SK-N-SH treated with all-trans-retinoic acid at 6 μM for 48 hours (cell line): ENCODE measurements at regions not wholly inside any gene's neighbourhood (a gene's known extent, or its start where the extent isn't known, plus 50 kb on each side); places are given as distances from the start of the nearest gene placed in this dataset.

Experiments
- ATAC-seq: fragments of 200-7000 bp; cut with Tn5 transposase; 3 replicates; pipeline ENCODE4 v1.9.1; 2020; ENCODE audit warnings: mild to moderate bottlenecking, moderate library complexity
- ARNTL ChIP-seq: fragments of 450-650 bp; formaldehyde crosslinking; IDR thresholded peaks from 2 replicates; pipeline ENCODE4 v1.5.0; 2020; ENCODE audit warnings: low read depth, mild to moderate bottlenecking, moderate library complexity, borderline replicate concordance
- BACH2 ChIP-seq: fragments of 250-450 bp; sonication (Bioruptor Pico); IDR thresholded peaks from 2 replicates; pipeline ENCODE4 v1.9.0; 2021; ENCODE audit warnings: mild to moderate bottlenecking, borderline replicate concordance
- PPARA ChIP-seq: fragments of 250-450 bp; sonication (Bioruptor Pico); IDR thresholded peaks from 2 replicates; pipeline ENCODE4 v1.5.0; 2020; ENCODE audit warnings: mild to moderate bottlenecking, borderline replicate concordance
- RARB ChIP-seq: fragments of 250-450 bp; sonication (Bioruptor Pico); IDR thresholded peaks from 2 replicates; pipeline ENCODE4 v1.8.0; 2021; ENCODE audit warnings: mild to moderate bottlenecking, moderate library complexity
- TOX ChIP-seq: fragments of 250-450 bp; sonication (Bioruptor Pico); IDR thresholded peaks from 2 replicates; pipeline ENCODE4 v1.8.0; 2021; ENCODE audit warnings: mild to moderate bottlenecking, moderate library complexity, borderline replicate concordance
- ZC3H10 ChIP-seq: fragments of 250-450 bp; sonication (Bioruptor Pico); IDR thresholded peaks from 2 replicates; pipeline ENCODE4 v1.5.1; 2021; ENCODE audit warnings: mild to moderate bottlenecking, moderate library complexity
- ZFP30 ChIP-seq: fragments of 450-650 bp; formaldehyde crosslinking; IDR thresholded peaks from 2 replicates; pipeline ENCODE4 v1.5.0; 2022; ENCODE audit warnings: mild to moderate bottlenecking, moderate library complexity
- ZNF565 ChIP-seq: fragments of 450-650 bp; formaldehyde crosslinking; conservative IDR thresholded peaks from 2 replicates; pipeline ENCODE4 v1.5.0; 2020; ENCODE audit warnings: low read depth, mild to moderate bottlenecking, moderate library complexity
- ZNF8 ChIP-seq: fragments of 450-650 bp; formaldehyde crosslinking; IDR thresholded peaks from 2 replicates; pipeline ENCODE4 v1.5.0; 2020; ENCODE audit warnings: mild to moderate bottlenecking, moderate library complexity
- TF ChIP-seq, protein P1 (sequence below): fragments of 250-450 bp; sonication (Bioruptor Pico); IDR thresholded peaks from 2 replicates; pipeline ENCODE4 v1.5.0; 2020; ENCODE audit warnings: mild to moderate bottlenecking, moderate library complexity
- TF ChIP-seq, protein P2 (sequence below): fragments of 250-450 bp; sonication (Bioruptor Pico); IDR thresholded peaks from 2 replicates; pipeline ENCODE4 v1.5.1; 2021; ENCODE audit warnings: mild to moderate bottlenecking, moderate library complexity
- TF ChIP-seq, protein P3 (sequence below): fragments of 250-450 bp; sonication (Bioruptor Pico); IDR thresholded peaks from 2 replicates; pipeline ENCODE4 v1.8.0; 2021; ENCODE audit warnings: low read depth, mild to moderate bottlenecking, moderate library complexity, borderline replicate concordance
- TF ChIP-seq, protein P4 (sequence below): fragments of 250-450 bp; sonication (Bioruptor Pico); IDR thresholded peaks from 2 replicates; pipeline ENCODE4 v1.8.0; 2020; ENCODE audit warnings: mild to moderate bottlenecking, moderate library complexity, borderline replicate concordance
- TF ChIP-seq, protein P5 (sequence below): fragments of 250-450 bp; sonication (Bioruptor Pico); IDR thresholded peaks from 2 replicates; pipeline ENCODE4 v1.5.1; 2020; ENCODE audit warnings: low read depth, mild to moderate bottlenecking, moderate library complexity

DNA sequence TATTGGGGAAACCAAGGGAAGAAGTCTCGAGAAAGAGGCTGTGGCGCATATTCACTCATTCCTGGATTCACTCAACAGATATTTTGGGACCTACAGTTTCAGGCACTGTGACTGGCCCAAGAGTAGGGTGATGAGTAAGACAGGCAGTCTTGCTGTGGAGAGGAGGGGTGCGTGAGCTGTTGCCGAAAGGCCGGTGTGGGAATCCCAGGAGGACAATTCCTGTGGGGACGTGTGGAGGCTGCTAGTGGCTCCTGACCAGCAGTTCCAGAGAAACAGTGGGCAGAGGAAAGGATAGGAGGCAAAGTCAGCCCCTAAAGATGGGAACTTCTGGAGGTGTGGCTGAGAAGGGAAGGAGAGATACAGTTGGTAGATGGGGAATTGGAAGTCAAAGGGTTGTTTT, 59.3 kb upstream of the GRB10 start:
- ATAC-seq: no peak

DNA sequence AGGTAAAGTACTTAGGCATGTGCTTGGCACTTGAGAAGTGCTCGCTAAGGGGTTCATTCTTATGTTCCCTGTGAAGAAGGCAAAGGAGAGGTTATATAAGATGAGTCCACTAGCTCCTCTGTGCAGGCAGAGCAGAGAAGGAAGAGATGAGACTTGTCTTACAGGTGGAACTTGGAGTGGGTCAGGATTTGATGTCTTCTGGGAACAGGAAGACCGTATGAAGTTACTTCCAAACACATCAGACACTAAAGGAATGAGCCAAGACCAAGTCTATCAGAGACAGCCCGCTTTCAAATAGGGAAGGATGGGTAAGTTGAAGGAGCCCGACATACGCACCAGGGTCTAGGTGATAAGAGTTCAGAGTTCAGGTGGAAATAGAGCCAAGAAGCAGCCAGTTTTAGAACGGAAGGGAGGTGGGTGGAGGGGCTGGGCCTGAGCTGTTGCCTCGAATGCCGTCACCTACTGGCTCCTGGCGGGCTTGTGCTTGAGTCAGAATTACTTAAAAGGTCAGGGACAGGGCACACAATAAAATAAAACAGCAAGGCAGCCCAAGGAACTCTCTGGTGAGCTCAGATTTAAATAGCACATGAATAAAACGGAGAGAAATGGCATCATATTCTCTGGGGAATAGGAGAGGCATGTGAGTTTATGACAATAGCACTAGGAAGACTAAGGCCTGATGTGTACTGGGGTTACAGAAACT, 56.1 kb upstream of the GRB10 start:
- TF ChIP-seq, protein P1, sequence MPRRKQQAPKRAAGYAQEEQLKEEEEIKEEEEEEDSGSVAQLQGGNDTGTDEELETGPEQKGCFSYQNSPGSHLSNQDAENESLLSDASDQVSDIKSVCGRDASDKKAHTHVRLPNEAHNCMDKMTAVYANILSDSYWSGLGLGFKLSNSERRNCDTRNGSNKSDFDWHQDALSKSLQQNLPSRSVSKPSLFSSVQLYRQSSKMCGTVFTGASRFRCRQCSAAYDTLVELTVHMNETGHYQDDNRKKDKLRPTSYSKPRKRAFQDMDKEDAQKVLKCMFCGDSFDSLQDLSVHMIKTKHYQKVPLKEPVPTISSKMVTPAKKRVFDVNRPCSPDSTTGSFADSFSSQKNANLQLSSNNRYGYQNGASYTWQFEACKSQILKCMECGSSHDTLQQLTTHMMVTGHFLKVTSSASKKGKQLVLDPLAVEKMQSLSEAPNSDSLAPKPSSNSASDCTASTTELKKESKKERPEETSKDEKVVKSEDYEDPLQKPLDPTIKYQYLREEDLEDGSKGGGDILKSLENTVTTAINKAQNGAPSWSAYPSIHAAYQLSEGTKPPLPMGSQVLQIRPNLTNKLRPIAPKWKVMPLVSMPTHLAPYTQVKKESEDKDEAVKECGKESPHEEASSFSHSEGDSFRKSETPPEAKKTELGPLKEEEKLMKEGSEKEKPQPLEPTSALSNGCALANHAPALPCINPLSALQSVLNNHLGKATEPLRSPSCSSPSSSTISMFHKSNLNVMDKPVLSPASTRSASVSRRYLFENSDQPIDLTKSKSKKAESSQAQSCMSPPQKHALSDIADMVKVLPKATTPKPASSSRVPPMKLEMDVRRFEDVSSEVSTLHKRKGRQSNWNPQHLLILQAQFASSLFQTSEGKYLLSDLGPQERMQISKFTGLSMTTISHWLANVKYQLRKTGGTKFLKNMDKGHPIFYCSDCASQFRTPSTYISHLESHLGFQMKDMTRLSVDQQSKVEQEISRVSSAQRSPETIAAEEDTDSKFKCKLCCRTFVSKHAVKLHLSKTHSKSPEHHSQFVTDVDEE (CRISPR knock-in tag): no peak
- no peak for TF ChIP-seq RARB (CRISPR knock-in tag)
- TF ChIP-seq TOX (CRISPR knock-in tag): no peak
- TF ChIP-seq ARNTL (CRISPR knock-in tag): no peak
- TF ChIP-seq BACH2 (CRISPR knock-in tag): no peak
- TF ChIP-seq PPARA (CRISPR knock-in tag): no peak
- TF ChIP-seq, protein P2, sequence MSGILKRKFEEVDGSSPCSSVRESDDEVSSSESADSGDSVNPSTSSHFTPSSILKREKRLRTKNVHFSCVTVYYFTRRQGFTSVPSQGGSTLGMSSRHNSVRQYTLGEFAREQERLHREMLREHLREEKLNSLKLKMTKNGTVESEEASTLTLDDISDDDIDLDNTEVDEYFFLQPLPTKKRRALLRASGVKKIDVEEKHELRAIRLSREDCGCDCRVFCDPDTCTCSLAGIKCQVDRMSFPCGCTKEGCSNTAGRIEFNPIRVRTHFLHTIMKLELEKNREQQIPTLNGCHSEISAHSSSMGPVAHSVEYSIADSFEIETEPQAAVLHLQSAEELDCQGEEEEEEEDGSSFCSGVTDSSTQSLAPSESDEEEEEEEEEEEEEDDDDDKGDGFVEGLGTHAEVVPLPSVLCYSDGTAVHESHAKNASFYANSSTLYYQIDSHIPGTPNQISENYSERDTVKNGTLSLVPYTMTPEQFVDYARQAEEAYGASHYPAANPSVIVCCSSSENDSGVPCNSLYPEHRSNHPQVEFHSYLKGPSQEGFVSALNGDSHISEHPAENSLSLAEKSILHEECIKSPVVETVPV: no peak
- TF ChIP-seq, protein P3, sequence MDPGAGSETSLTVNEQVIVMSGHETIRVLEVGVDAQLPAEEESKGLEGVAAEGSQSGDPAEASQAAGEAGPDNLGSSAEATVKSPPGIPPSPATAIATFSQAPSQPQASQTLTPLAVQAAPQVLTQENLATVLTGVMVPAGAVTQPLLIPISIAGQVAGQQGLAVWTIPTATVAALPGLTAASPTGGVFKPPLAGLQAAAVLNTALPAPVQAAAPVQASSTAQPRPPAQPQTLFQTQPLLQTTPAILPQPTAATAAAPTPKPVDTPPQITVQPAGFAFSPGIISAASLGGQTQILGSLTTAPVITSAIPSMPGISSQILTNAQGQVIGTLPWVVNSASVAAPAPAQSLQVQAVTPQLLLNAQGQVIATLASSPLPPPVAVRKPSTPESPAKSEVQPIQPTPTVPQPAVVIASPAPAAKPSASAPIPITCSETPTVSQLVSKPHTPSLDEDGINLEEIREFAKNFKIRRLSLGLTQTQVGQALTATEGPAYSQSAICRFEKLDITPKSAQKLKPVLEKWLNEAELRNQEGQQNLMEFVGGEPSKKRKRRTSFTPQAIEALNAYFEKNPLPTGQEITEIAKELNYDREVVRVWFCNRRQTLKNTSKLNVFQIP (CRISPR knock-in tag): no peak
- TF ChIP-seq, protein P4, sequence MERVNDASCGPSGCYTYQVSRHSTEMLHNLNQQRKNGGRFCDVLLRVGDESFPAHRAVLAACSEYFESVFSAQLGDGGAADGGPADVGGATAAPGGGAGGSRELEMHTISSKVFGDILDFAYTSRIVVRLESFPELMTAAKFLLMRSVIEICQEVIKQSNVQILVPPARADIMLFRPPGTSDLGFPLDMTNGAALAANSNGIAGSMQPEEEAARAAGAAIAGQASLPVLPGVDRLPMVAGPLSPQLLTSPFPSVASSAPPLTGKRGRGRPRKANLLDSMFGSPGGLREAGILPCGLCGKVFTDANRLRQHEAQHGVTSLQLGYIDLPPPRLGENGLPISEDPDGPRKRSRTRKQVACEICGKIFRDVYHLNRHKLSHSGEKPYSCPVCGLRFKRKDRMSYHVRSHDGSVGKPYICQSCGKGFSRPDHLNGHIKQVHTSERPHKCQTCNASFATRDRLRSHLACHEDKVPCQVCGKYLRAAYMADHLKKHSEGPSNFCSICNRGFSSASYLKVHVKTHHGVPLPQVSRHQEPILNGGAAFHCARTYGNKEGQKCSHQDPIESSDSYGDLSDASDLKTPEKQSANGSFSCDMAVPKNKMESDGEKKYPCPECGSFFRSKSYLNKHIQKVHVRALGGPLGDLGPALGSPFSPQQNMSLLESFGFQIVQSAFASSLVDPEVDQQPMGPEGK (CRISPR knock-in tag): no peak
- no peak for TF ChIP-seq ZFP30
- TF ChIP-seq, all 23 proteins: peak for 0
- peak; percentile 48; the same call in 2 of the 3 replicates for ATAC-seq

More for the DNA sequence above, 59.3 kb upstream of the GRB10 start:
- TF ChIP-seq, protein P5, sequence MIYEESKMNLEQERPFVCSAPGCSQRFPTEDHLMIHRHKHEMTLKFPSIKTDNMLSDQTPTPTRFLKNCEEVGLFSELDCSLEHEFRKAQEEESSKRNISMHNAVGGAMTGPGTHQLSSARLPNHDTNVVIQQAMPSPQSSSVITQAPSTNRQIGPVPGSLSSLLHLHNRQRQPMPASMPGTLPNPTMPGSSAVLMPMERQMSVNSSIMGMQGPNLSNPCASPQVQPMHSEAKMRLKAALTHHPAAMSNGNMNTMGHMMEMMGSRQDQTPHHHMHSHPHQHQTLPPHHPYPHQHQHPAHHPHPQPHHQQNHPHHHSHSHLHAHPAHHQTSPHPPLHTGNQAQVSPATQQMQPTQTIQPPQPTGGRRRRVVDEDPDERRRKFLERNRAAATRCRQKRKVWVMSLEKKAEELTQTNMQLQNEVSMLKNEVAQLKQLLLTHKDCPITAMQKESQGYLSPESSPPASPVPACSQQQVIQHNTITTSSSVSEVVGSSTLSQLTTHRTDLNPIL (CRISPR knock-in tag): no peak
- TF ChIP-seq PPARA (CRISPR knock-in tag): no peak
- TF ChIP-seq ZNF565 (CRISPR knock-in tag): no peak
- no peak for TF ChIP-seq ZNF8 (CRISPR knock-in tag)
- TF ChIP-seq TOX (CRISPR knock-in tag): no peak
- TF ChIP-seq ZC3H10 (CRISPR knock-in tag): no peak
- TF ChIP-seq, protein P2: no peak

DNA sequence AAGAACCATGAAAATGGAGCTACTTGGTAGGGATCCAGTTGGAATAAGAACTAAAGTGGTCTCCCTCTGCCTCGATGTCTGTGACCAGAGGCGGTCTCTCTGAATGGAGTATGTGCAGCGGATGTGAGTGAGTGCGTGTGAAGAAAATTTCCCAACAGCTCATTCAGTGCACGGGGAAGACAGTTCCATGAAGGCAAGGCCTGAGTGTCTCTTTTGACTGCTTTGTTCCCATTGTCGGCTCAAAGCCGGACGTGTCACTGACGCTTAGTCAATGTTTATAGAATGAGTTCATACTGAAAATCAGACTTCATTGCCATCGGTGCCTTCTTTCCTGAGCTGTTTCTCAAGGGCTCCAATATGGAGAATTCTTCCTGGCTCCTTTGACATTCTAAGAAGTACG, 55.3 kb upstream of the GRB10 start:
- ATAC-seq: no peak
- no peak for TF ChIP-seq ZNF565 (CRISPR knock-in tag)
- TF ChIP-seq, protein P3 (CRISPR knock-in tag): no peak
- TF ChIP-seq BACH2 (CRISPR knock-in tag): no peak
- TF ChIP-seq, protein P1 (CRISPR knock-in tag): no peak
- TF ChIP-seq, protein P4 (CRISPR knock-in tag): no peak
- TF ChIP-seq, protein P5 (CRISPR knock-in tag): no peak
- no peak for TF ChIP-seq ZFP30
